HepG2 (cell line): ENCODE measurements at regions not wholly inside any gene's neighbourhood (a gene's known extent, or its start where the extent isn't known, plus 50 kb on each side); places are given as distances from the start of the nearest gene placed in this dataset.

Experiments used
- YEATS4 ChIP-seq: sonication (generic); formaldehyde crosslinking; IDR thresholded peaks from 2 replicates; pipeline ENCODE4 v1.4.0; 2020; ENCODE audit warnings: missing genetic modification reagents, borderline replicate concordance
- ZBTB20 ChIP-seq: sonication (generic); formaldehyde crosslinking; IDR thresholded peaks from 2 replicates; pipeline ENCODE4 v1.8.1; 2023; ENCODE audit warnings: missing genetic modification reagents, low read depth, mild to moderate bottlenecking, borderline replicate concordance
- ZNF766 ChIP-seq: sonication (generic); formaldehyde crosslinking; IDR thresholded peaks from 2 replicates; pipeline ENCODE4 v1.5.0; 2020; ENCODE audit warnings: missing genetic modification reagents, borderline replicate concordance
- TF ChIP-seq, protein P1 (sequence below): sonication (generic); formaldehyde crosslinking; IDR thresholded peaks from one replicate; pipeline ENCODE4 v1.5.1; 2020; ENCODE audit warnings: mild to moderate bottlenecking, missing genetic modification reagents; ENCODE audit errors: not compliant biosample characterization
- TF ChIP-seq, protein P2 (sequence below): sonication (generic); formaldehyde crosslinking; IDR thresholded peaks from 2 replicates; pipeline ENCODE4 v1.8.0; 2023; ENCODE audit warnings: mild to moderate bottlenecking, missing genetic modification reagents

DNA sequence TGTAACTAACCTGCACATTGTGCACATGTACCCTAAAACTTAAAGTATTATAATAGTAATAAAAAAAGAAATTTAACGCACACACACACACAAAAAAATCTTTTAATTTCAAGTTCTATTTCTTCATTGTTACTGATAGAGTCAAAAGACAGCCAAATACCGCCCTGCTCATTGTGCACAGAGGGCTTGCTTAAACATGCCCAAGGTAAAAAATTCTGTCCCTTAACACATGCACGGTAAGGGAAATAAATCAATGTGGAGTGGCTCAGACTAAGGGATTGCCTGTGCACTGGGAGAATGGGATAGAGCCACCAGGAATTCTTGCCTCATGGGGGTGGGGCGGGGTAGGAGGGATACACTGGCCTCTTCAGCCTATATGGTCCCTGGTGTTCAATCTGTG lies 468.0 kb downstream of the NUP35 start (continued):
- TF ChIP-seq, protein P1, sequence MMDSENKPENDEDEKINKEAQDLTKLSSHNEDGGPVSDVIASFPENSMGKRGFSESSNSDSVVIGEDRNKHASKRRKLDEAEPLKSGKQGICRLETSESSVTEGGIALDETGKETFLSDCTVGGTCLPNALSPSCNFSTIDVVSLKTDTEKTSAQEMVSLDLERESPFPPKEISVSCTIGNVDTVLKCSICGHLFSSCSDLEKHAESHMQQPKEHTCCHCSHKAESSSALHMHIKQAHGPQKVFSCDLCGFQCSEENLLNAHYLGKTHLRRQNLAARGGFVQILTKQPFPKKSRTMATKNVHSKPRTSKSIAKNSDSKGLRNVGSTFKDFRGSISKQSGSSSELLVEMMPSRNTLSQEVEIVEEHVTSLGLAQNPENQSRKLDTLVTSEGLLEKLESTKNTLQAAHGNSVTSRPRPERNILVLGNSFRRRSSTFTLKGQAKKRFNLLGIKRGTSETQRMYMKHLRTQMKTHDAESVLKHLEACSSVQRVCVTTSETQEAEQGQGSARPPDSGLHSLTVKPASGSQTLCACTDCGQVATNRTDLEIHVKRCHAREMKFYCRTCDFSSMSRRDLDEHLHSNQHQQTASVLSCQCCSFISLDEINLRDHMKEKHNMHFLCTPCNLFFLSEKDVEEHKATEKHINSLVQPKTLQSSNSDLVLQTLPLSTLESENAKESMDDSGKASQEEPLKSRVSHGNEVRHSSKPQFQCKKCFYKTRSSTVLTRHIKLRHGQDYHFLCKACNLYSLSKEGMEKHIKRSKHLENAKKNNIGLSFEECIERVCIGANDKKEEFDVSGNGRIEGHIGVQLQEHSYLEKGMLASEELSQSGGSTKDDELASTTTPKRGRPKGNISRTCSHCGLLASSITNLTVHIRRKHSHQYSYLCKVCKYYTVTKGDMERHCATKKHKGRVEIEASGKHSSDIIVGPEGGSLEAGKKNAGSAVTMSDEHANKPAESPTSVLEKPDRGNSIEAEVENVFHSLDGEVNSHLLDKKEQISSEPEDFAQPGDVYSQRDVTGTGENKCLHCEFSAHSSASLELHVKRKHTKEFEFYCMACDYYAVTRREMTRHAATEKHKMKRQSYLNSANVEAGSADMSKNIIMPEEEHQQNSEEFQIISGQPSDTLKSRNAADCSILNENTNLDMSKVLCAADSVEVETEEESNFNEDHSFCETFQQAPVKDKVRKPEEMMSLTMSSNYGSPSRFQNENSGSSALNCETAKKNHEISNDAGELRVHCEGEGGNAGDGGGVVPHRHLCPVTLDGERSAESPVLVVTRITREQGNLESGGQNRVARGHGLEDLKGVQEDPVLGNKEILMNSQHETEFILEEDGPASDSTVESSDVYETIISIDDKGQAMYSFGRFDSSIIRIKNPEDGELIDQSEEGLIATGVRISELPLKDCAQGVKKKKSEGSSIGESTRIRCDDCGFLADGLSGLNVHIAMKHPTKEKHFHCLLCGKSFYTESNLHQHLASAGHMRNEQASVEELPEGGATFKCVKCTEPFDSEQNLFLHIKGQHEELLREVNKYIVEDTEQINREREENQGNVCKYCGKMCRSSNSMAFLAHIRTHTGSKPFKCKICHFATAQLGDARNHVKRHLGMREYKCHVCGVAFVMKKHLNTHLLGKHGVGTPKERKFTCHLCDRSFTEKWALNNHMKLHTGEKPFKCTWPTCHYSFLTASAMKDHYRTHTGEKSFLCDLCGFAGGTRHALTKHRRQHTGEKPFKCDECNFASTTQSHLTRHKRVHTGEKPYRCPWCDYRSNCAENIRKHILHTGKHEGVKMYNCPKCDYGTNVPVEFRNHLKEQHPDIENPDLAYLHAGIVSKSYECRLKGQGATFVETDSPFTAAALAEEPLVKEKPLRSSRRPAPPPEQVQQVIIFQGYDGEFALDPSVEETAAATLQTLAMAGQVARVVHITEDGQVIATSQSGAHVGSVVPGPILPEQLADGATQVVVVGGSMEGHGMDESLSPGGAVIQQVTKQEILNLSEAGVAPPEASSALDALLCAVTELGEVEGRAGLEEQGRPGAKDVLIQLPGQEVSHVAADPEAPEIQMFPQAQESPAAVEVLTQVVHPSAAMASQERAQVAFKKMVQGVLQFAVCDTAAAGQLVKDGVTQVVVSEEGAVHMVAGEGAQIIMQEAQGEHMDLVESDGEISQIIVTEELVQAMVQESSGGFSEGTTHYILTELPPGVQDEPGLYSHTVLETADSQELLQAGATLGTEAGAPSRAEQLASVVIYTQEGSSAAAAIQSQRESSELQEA (CRISPR knock-in tag), result no peak
- TF ChIP-seq YEATS4 (CRISPR knock-in tag) (no peak), ZNF766 (CRISPR knock-in tag) (no peak), ZBTB20 (no peak)
- TF ChIP-seq, protein P2, sequence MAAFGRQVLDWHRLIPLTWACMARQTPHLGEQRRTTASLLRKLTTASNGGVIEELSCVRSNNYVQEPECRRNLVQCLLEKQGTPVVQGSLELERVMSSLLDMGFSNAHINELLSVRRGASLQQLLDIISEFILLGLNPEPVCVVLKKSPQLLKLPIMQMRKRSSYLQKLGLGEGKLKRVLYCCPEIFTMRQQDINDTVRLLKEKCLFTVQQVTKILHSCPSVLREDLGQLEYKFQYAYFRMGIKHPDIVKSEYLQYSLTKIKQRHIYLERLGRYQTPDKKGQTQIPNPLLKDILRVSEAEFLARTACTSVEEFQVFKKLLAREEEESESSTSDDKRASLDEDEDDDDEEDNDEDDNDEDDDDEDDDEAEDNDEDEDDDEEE, result no peak
